Naive thymus-derived CD4-positive, alpha-beta T cell (primary cell): ENCODE measurements at regions not wholly inside any gene's neighbourhood (a gene's known extent, or its start where the extent isn't known, plus 50 kb on each side); places are given as distances from the start of the nearest gene placed in this dataset.

ENCODE experiments used
- ATAC-seq: fragments of 150-1000 bp; cut with Tn5 transposase; 2 replicates; pipeline ENCODE4 v1.10.0; 2021; ENCODE audit warnings: mild to moderate bottlenecking, moderate library complexity
- CTCF ChIA-PET: fragments of 350-600 bp; sonication (Branson Sonifier 250); formaldehyde crosslinking; loops from one replicate; lab custom pipeline; 2021; ENCODE audit warnings: antibody characterized with exemption; lab: Charles Lee
- POLR2A ChIA-PET: fragments of 350-600 bp; sonication (Branson Sonifier 250); formaldehyde crosslinking; loops from one replicate; lab custom pipeline; 2021; ENCODE audit warnings: antibody characterized with exemption, inconsistent platforms; lab: Charles Lee
- DNase-seq, 9 donors: peaks; one replicate each; pipeline versions ENCODE4 v3.0.0 to v3.0.0-alpha.2; 2020 to 2022; ENCODE audit warnings: mixed read lengths in 1 of 9
- H3K27ac ChIP-seq: one replicate; pipeline ENCODE4 v1.7.0; 2013; ENCODE audit warnings: mild to moderate bottlenecking, low read depth, low read length, moderate library complexity
- H3K27me3 ChIP-seq, 2 donors: one replicate each; pipeline ENCODE4 v1.7.0; 2013; ENCODE audit warnings: low read length in 2 of 2, mild to moderate bottlenecking in 2 of 2, moderate library complexity in 2 of 2; ENCODE audit not compliant: control insufficient read depth in 2 of 2, insufficient read depth in 2 of 2
- H3K36me3 ChIP-seq, 3 experiments: 1 replicate in 2 of 3; 2 replicates in 1 of 3; pipeline ENCODE4 v1.7.0; 2013; ENCODE audit warnings: low read length in 3 of 3, mild to moderate bottlenecking in 3 of 3, moderate library complexity in 1 of 3; ENCODE audit not compliant: insufficient read depth in 3 of 3, control insufficient read depth in 2 of 3
- H3K4me1 ChIP-seq, 2 donors: one replicate each; pipeline ENCODE4 v1.7.0; 2013; ENCODE audit warnings: low read length in 2 of 2, mild to moderate bottlenecking in 2 of 2, moderate library complexity in 1 of 2; ENCODE audit not compliant: control insufficient read depth in 2 of 2, insufficient read depth in 2 of 2
- H3K4me3 ChIP-seq: 2 replicates; pipeline ENCODE4 v1.7.0; 2013; ENCODE audit warnings: mild to moderate bottlenecking, low read length
- H3K9me3 ChIP-seq, 3 experiments: 1 replicate in 2 of 3; 2 replicates in 1 of 3; pipeline ENCODE4 v1.7.0; 2013; ENCODE audit warnings: low read length in 3 of 3; ENCODE audit not compliant: control insufficient read depth in 2 of 3
- H3K27ac Mint-ChIP-seq, 9 donors: one replicate each; pipeline ENCODE4 v1.8.0; 2020 to 2022; ENCODE audit warnings: mixed read lengths in 9 of 9, mild to moderate bottlenecking in 8 of 9, moderate library complexity in 5 of 9, inconsistent platforms in 2 of 9
- H3K27me3 Mint-ChIP-seq, 5 donors: one replicate each; pipeline ENCODE4 v1.8.0; 2021 to 2022; ENCODE audit warnings: mixed read lengths in 5 of 5, mild to moderate bottlenecking in 1 of 5
- H3K36me3 Mint-ChIP-seq, 5 donors: one replicate each; pipeline ENCODE4 v1.8.0; 2020 to 2022; ENCODE audit warnings: mixed read lengths in 5 of 5, mild to moderate bottlenecking in 3 of 5, inconsistent platforms in 1 of 5
- H3K4me1 Mint-ChIP-seq, 7 donors: one replicate each; pipeline ENCODE4 v1.8.0; 2020 to 2022; ENCODE audit warnings: mixed read lengths in 7 of 7, mild to moderate bottlenecking in 3 of 7, inconsistent platforms in 1 of 7
- H3K4me3 Mint-ChIP-seq, 10 donors: one replicate each; pipeline ENCODE4 v1.8.0; 2020 to 2022; ENCODE audit warnings: mild to moderate bottlenecking in 10 of 10, mixed read lengths in 10 of 10, moderate library complexity in 6 of 10, inconsistent platforms in 2 of 10
- H3K9me3 Mint-ChIP-seq, 11 donors: one replicate each; pipeline ENCODE4 v1.8.0; 2020 to 2022; ENCODE audit warnings: mixed read lengths in 11 of 11, mild to moderate bottlenecking in 4 of 11, inconsistent platforms in 1 of 11, moderate library complexity in 1 of 11
- intact Hi-C, 2 donors: fragments of 100-400 bp; cut with micrococcal nuclease; formaldehyde crosslinking; loops; one replicate each; pipeline ENCODE4 v1.15.1; 2023

DNA sequence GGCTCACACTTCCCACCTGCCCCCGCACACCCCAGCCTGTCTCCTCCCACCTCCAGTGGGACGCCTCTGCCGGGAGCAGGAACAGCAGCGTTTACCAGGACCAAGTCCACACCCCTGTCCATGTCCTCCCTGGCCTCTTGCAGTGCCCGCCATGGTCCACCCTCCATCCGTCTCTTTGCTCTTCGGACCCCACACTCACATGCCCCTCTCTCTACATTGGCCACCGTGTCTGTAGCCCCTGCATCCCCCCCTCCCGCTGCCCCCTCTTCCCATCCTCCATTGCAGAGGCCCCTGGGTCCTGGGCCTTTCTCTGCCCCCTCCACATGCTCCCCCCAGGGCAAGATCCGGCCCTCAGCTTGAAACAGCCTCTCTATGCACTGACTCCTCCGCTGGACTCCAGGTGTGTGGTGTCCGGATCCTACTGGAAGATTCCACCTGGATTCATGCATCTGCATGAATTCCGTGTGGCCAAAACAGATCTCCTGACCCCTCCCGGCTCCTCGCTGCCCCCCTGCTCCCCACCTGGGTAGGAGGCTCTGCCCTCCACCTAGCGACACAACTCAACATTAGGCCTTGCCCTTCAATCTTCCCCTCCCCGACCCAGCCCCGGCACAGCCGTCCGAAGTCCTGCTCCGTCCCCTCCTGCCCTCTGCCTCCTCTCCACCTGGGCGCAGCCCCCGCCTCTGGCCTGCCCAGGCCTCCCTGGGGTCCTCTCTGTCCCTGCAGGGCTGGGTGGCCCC lies 168.5 kb downstream of the OLFM1 start:
- Histone ChIP-seq H3K4me1 (no peaks in the 10 kb centered on the region), H3K9me3 (no peaks in the 10 kb centered on the region), H3K27me3 (no peaks in the 10 kb centered on the region), H3K27ac (no peak overlapping the region), H3K4me3 (no peak overlapping the region), H3K36me3 (no peaks in the 10 kb centered on the region)
- Mint-ChIP-seq H3K36me3 (no peaks in the 10 kb centered on the region), H3K27ac (no peak overlapping the region), H3K27me3 (peaks cover 0 to 17% (median 5%) of the 10 kb centered on the region in 5 donors), H3K4me3 (no peak overlapping the region), H3K9me3 (peaks cover 0 to 2% (median 0%) of the 10 kb centered on the region in 11 donors), H3K4me1 (no peaks in the 10 kb centered on the region)
- intact Hi-C loops, result no loop called here
- POLR2A ChIA-PET, result no interaction called here
- CTCF ChIA-PET, result no interaction called here
- ATAC-seq (no peak), DNase-seq (no peak)

DNA sequence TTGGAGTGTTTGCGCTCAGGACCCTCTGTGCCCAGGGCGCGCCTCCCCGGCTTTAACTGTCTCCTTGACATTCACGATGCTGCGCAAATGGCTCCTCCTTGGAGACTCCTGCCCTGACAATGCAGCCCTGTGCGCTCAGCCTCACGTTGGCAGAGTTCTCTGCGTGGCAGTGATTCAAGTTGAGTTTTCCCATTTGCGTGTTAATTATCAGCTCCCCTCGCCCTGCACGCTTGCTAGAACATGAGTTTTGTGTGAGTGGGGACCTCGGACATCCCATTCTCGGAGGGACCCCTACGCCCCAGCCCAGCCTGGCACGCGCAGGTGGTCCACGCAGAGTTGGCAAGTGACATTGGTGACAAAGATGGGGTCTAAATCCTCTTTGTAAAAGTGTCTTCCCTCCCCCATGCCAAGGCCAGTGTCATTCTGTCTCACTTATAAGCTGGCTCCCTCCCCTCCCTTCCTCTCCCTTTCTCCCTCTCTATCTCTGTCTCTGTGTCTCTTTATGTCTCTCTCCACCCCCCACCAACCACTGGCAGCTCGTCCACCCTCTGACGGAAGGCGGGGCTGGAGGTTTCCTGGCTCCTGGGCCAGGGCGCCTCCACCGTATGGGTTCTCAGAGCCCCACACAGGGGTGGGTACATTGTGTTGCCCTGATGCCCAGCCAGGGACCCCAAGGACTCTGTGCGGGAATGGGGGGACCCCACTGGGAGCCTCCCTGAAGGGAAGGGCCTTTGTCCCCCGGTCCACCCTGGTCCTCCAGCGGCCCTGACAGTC lies 169.3 kb downstream of the OLFM1 start:
- Mint-ChIP-seq H3K27ac (no peak overlapping the region), H3K36me3 (no peaks in the 10 kb centered on the region), H3K4me1 (no peaks in the 10 kb centered on the region), H3K27me3 (peaks cover 0 to 17% (median 5%) of the 10 kb centered on the region in 5 donors), H3K4me3 (no peak overlapping the region), H3K9me3 (peaks cover 0 to 2% (median 0%) of the 10 kb centered on the region in 11 donors)
- Histone ChIP-seq H3K27ac (no peak overlapping the region), H3K4me3 (no peak overlapping the region), H3K9me3 (no peaks in the 10 kb centered on the region), H3K27me3 (no peaks in the 10 kb centered on the region), H3K36me3 (no peaks in the 10 kb centered on the region), H3K4me1 (no peaks in the 10 kb centered on the region)
- ChIA-PET CTCF (no interaction called here), POLR2A (no interaction called here)
- intact Hi-C loops, result no loop called here
- DNase-seq (no peak), ATAC-seq (no peak)

DNA sequence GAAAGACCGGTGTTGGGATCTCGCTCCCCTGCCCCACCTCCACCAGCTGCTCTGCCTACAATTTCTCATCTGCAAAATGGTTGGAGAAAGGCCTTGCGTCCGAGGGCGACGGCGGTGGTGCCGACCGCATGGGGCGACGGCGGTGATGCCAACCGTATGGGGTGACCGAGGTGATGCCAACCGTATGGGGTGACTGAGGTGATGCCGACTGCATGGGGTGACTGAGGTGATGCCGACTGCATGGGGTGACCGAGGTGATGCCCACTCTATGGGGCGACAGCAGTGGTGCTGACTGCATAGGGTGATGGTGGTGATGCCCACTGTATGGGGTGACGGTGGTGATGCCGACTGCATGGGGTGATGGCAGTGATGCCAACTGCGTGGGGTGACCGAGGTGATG lies 171.0 kb downstream of the OLFM1 start:
- H3K4me1 ChIP-seq, result no peaks in the 10 kb centered on the region
- no peak overlapping the region for H3K4me3 ChIP-seq
- Mint-ChIP-seq H3K27me3 (peaks cover 0 to 5% (median 0%) of the 10 kb centered on the region in 5 donors), H3K9me3 (peaks cover 0 to 2% (median 0%) of the 10 kb centered on the region in 11 donors), H3K27ac (no peak overlapping the region), H3K4me1 (no peaks in the 10 kb centered on the region), H3K4me3 (no peak overlapping the region), H3K36me3 (no peaks in the 10 kb centered on the region)
- intact Hi-C loops, result no loop called here
- no peak for ATAC-seq
- H3K9me3 ChIP-seq, result no peaks in the 10 kb centered on the region
- CTCF ChIA-PET, result no interaction called here
- POLR2A ChIA-PET, result no interaction called here
- no peak for DNase-seq
- H3K27ac ChIP-seq, result no peak overlapping the region
- no peaks in the 10 kb centered on the region for H3K36me3 ChIP-seq
- H3K27me3 ChIP-seq, result no peaks in the 10 kb centered on the region

DNA sequence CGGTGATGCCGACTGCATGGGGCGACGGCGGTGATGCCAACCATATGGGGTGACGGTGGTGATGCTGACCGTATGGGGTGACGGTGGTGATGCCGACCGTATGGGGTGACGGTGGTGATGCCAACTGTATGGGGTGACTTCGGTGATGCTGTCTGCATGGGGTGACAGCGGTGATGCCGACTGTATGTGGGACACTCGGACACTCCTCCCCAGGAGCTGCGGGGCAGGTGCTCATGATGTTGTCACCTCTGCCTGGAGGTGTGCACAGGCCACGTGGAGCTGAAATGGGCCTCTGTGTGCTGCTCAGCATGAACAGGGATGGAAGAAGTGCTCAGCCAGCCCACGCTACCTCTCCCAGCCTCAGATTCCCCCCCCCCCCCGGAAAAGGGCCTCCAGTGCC lies 171.8 kb downstream of the OLFM1 start:
- no peak overlapping the region for H3K27ac Mint-ChIP-seq

GRCh38 chr9:135260221-135261180 lies 173.0 kb downstream of the OLFM1 start:
- ChIA-PET POLR2A (no interaction called here), CTCF (no interaction called here)
- no peaks in the 10 kb centered on the region for H3K4me1 ChIP-seq

More for the DNA sequence above, 171.8 kb downstream of the OLFM1 start:
- no peaks in the 10 kb centered on the region for H3K9me3 ChIP-seq
- ChIA-PET POLR2A (no interaction called here), CTCF (no interaction called here)
- no peaks in the 10 kb centered on the region for H3K36me3 Mint-ChIP-seq
- H3K4me3 Mint-ChIP-seq, result no peak overlapping the region
- no peak for DNase-seq
- H3K4me1 ChIP-seq, result no peaks in the 10 kb centered on the region
- peaks cover 0 to 5% (median 0%) of the 10 kb centered on the region in 5 donors for H3K27me3 Mint-ChIP-seq
- H3K27me3 ChIP-seq, result no peaks in the 10 kb centered on the region
- no peak overlapping the region for H3K4me3 ChIP-seq
- H3K9me3 Mint-ChIP-seq, result peaks cover 0 to 2% (median 0%) of the 10 kb centered on the region in 11 donors
- no peak overlapping the region for H3K27ac ChIP-seq
- H3K4me1 Mint-ChIP-seq, result no peaks in the 10 kb centered on the region
- intact Hi-C loops, result no loop called here
- no peaks in the 10 kb centered on the region for H3K36me3 ChIP-seq
- ATAC-seq, result no peak

GRCh38 chr9:135262248-135262647 lies 174.8 kb downstream of the OLFM1 start:
- Histone ChIP-seq H3K36me3 (no peaks in the 10 kb centered on the region), H3K4me3 (no peak overlapping the region), H3K4me1 (no peaks in the 10 kb centered on the region), H3K9me3 (no peaks in the 10 kb centered on the region), H3K27ac (no peak overlapping the region), H3K27me3 (no peaks in the 10 kb centered on the region)
- no peak overlapping the region for H3K4me3 Mint-ChIP-seq
- DNase-seq, result no peak
- peaks cover 0 to 23% (median 8%) of the 10 kb centered on the region in 5 donors for H3K27me3 Mint-ChIP-seq
- no peaks in the 10 kb centered on the region for H3K4me1 Mint-ChIP-seq
- ATAC-seq, result no peak
- ChIA-PET POLR2A (no interaction called here), CTCF (no interaction called here)
- H3K27ac Mint-ChIP-seq, result no peak overlapping the region
- no peaks in the 10 kb centered on the region for H3K36me3 Mint-ChIP-seq
- intact Hi-C loops, result no loop called here
- peaks cover 0 to 2% (median 0%) of the 10 kb centered on the region in 11 donors for H3K9me3 Mint-ChIP-seq

More at GRCh38 chr9:135260221-135261180, 173.0 kb downstream of the OLFM1 start:
- no peaks in the 10 kb centered on the region for H3K36me3 ChIP-seq
- Mint-ChIP-seq H3K4me3 (no peak overlapping the region), H3K27ac (no peak overlapping the region), H3K36me3 (no peaks in the 10 kb centered on the region), H3K9me3 (peaks cover 0 to 2% (median 0%) of the 10 kb centered on the region in 11 donors), H3K4me1 (no peaks in the 10 kb centered on the region), H3K27me3 (peaks cover 0 to 6% (median 1%) of the 10 kb centered on the region in 5 donors)
- H3K27me3 ChIP-seq, result no peaks in the 10 kb centered on the region
- intact Hi-C loops, result no loop called here
- no peak overlapping the region for H3K4me3 ChIP-seq
- DNase-seq (no peak), ATAC-seq (no peak)
- H3K27ac ChIP-seq, result no peak overlapping the region
- H3K9me3 ChIP-seq, result no peaks in the 10 kb centered on the region
